GM19023 (cell line): ENCODE measurements at regions not wholly inside any gene's neighbourhood (a gene's known extent, or its start where the extent isn't known, plus 50 kb on each side); places are given as distances from the start of the nearest gene placed in this dataset.

Experiments
- ATAC-seq: cut with Tn5 transposase; IDR thresholded peaks from one replicate; pipeline ENCODE4 v1.9.1; 2021; ENCODE audit warnings: mild to moderate bottlenecking, moderate library complexity; ENCODE audit not compliant: unreplicated experiment

DNA sequence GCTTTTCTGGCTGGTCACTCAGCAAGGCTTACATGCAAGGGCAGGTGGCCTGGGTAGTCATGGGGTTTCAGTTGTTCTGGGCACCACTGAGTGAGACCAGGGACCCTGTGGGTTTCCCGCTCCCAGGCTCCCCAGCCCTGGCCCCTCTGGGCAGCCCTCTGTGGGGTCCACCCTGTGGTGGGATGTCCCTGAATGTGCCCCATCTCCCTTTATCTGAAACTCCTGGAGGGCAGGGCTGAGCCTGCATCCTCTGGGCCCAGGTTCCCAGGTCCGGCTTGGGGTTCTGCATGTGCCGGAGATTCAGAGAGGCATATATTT is 1041.0 kb downstream of the BRD1 start:
- ATAC-seq: no peak

DNA sequence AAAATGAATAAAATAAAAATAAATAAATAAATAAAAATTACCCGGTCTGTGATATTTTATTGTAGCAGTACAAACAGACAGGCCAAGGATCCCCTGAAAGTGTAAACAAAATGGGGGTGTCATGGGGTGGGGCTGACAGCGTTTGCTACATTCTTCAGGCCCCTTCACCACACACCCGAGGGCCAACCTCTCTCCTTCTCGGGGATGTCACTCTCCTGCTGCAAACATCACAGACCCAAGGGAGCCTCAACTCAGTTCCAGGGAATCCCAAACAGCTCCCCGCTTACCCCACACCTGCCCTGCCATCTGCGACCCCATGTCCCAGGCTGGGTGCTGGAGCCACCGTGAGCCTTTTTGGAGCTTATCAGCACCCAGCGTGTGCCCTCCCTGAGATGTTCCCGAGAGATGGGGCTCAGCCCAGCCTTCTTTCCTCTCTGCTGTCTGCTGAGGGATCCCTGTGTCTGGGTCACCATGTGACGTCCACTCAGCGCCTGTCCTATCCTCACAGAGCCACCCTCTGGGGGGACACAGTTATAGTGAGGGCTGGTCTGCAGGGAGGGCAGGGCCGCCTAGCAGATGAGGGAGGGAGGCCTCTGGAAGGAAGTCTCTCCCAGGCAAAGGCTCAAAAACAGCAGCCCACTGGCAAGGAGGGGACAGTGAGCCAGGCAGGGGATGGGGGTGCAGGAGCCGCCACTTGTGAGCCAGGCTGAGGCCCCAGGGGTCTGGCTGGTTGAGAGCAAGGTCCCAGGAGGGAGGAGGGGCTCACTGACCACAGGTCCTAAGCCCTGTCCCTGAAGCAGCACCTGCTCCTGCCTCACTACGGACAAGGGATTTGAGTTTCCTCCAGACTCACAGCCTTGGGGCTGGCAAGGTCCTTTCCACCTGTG is 1041.6 kb downstream of the BRD1 start:
- no peak for ATAC-seq

DNA sequence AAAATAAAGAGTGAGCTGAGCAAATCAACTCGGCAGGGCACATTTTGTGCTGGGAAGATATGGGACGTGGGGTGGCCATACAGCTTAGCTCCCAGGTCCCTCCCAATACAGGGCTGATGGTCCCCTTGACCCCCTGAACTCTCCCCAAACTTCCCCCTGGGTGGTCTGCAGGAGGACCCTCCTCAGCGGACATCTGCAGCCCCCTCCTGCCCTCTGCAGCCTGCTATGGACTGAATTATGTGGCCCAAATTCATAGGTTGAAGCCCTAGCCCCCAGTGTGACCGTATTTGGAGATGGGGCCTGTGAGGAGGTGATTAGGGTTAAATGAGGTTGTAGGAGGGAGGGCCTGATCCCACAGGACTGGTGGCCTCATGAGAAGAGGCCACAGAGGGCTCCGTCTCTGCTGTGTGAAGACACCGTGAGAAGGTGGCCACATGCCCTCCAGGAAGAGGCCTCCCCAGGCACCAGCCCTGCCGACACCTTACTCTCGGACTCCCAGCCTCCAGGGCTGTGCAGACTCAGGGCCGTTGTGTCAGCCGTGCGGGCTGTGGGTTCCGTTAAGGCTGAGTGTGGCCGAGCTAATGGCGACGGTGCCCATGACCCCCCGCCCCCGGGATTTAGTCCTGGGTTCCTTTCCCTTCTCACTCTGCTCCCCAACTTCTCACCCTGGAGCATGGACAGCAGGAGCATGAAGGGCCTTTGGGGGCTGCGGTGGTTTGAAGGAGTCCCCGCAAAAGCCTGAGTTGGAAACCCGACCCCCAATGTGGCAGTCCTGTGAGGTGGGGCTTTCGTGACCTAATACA is 1042.8 kb downstream of the BRD1 start:
- ATAC-seq: no peak

DNA sequence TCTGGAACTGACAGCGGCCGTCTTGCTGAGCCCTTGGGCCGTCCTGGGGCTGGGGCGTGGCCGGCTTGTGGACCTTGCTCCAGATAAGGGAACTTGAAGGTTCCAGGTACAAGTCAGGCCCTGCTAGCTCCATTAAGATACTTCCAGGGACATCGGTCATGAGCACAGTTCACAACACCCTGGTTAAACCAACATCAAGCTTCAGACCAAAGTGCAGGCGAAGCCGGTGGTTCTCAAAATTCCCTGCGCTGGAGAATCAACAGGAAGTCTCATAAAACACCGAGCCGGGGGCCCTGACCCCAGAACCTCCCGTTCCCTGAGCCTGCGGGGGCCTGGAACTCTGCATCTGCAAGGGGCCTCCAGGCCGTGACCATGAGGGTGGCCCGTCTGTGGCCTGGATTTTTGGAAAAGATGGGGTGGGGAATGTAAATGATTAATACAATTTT is 1043.8 kb downstream of the BRD1 start:
- no peak for ATAC-seq

DNA sequence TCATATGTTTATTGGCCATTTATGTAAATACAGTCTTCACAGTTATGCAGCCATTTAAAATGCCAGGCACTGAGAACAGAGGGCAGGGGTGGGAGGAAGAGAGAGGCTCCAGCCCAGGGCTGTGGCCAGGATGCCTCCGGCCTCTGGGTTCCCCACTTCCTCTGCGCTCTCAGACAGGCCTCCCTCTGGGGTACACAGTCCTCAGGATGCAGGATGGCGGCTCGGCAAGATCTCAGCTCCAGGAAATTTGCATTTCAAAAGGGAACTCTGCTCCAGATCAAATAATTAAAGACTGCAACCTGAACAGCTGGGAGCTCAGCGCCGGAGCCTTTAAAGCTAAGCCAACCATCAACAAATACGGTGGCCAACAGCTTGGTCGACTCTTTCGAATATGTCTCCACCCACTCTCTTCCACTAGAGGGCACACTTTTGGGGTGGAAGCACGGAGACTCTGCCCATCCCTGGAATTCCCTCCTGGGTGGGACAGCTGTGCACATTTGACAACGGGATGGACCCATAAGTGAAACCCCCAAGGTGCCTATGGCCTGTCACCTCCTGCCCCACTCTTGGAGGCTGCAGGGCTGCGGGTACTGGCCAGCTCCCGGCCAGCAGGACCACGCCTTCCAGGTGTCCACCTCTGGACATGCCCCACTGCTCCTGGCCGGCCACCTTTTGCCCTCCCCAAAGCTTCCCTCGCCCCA is 1044.7 kb downstream of the BRD1 start:
- ATAC-seq: no peak

DNA sequence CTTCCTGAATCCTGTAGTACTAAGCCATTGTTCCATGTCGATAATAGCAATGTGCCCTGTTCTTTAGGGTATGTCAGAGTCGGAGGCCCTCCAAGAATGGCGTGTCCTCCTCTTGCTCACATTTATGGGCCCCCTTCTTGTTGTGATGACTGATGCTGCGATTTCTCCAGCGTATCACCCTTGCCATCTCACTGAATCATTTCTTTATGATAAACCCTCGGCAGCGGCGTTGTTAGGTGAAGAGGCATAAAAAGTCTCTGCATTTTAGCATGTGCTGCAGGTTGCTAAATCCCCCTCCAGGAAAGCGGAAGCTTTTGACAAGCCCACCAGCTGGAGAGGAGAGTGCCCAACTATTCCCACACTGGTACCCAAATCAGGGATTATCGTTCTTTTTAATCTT is 1045.3 kb downstream of the BRD1 start:
- ATAC-seq: no peak

DNA sequence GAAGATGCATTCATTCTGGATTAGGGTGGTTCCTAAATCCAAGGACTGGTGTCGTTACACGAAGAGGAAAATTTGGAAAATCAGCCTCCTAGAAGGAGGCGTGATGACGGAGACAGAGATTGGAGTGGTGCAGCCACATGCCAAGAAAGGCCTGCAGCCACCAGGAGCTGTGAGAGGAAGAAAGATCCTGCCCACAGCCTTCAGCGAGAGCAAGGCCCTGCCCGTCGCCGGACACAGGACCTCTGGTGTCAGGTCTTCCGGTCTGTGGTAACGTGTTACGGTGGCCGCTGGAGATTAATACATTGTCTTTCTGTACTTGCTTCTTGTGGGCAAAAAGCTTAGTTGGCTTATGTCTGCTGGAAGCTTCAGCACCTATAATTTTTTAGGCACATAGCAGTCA is 1045.8 kb downstream of the BRD1 start:
- no peak for ATAC-seq

DNA sequence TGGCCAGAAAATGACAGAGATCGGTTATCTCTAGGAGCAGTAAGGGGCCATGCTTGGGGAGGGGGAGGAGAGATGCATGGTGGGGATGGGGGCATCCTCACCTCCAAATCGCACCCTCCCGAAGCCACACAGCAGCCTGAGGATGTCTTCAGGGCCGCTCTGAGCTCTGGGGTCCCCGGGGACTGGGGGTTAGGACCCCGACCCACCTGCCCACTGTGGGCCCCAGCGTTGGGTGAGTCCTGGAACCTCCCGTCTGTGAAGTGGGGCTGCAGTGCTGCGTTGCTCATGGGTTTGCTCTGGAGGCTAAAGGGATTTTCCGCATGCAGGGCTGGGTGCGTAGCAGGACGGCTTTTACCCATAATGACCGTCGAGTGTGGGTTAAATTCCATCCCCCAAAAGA is 1046.3 kb downstream of the BRD1 start:
- no peak for ATAC-seq

DNA sequence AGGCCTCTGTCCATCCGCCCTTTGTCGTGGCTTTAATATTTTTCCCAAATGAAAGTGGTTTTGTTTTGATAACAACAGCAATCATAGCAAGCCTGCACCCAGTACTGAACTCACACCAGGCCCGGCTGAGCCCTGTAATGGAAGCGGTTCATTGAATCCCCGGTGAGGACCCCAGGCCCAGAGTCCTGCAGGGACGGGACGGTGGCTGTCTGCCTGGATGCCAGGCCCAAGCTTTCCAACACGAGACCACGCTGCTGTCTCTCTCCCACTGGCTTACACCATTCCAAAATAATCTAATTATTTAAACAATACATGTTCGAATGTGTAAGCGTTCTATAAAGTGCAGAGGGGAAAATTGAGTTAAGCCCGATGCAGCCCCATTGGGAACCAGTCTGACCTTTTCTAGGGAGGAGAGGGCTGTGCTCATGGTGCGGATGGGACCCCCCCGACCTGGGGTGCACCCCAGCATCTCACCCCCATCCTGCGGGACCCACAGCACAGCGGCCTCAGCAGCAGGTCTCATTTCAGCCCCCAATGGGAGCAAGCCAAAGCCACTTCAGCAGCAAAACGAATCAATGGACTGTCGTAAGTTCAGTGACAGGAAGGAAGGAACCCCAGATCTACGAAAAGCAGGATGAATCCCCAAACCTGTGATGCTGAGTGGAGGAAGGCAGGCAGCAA is 1046.9 kb downstream of the BRD1 start:
- no peak for ATAC-seq

DNA sequence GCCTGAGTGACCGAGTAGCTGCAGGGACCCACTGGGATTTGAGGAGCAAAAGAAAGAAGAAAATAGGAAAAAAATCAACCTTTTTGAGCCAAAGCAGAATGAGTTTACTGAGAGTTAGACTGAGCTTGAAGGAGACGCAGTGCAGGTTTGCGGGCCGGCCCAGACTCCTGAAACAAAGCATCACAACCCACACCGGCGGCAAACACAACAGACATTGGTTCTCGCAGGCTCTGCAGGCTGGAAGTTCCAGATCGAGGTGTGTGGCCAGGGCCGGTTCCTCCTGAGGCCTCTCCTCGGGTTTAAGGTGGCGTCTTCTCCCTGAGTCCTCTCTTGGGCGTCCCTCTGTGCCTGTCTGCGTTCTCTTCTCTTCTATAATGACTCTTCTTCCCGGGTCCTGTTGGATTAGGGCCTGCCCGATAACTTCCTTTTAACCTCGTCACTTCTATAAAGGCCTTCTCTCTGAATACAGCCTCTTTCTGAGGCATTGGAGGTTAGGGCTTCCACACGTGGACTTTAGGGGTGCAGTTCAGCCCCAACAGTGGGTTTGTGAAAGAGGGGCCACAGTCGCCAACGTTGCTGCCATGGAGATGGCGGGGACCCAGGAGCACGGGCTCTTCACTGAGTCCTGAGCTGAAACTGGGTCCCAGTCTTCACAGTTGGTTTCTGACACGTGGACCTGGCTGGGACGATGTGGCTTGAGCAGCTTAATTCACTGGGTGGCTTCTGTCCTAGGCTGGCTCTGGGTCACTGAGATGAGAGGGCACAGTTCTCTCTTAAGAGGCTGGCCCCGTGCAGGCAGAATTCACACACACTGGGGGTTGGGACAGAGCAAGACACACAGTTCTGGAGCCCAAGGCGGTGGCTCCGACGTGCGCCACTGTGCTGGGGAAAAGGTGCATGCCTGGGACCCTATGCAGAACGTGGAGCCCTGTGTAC is 1047.7 kb downstream of the BRD1 start:
- no peak for ATAC-seq

DNA sequence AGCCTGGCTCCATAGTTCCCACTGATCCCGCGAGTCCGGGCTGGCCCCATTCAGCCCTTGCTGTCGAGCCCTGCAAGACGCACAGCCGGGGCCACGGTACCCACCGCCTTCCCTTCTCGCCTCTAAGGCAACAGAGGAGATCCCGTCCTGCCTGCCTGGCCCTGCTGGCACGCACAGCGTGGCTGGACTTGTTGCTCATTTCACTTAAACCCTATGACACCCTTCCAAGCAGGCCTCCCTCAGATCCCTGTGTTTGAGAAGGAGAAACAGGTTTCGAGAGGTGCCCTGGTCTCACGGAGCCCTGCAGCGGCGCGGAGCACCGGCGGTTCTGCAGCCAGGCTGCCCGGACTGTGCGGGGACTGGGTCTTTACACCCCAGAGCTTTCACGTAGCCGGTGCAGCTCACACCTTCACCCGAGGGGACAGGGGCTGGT is 1048.4 kb downstream of the BRD1 start:
- ATAC-seq: no peak

DNA sequence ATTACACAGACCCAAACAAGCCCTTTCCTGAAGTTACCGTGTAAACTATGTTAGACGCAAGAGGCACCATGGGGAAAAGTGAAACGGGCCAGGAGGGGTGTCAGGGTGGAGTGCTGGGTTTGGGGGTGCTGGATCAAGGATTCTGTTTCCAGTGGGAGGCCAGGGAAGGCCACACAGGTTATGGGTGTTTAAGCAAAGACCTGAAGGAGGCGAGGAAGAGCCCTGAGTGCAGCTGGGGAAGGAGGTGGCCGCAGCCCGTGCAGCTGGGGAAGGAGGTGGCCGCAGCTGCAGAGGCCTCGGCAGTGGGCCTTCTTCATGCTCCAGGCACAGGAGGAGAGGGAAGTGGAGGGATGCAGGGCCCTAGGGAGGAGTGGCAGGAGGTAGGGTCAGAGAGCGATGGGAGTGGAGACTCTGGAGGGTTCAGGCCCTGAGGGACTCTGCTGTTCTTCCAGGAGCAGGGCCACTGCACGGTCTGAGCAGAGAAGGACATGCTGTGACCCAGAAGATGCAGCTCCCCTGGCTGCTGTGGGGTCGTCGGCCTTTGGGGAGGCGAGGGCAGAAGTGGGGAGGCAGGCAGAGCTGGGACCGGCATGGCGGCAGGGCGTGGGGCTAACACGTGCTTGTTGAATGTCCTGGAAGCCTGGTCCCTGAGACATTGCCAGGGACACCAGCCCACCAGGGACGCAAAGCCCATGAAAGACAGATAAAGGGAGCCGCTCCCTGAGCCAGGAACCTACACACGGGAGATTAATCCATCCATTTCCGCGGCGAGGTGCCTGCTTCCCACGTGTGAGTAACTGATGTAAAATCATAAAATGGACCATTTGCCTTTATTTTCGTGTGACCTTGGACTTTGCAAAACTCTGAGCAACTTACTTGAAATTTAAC is 1049.1 kb downstream of the BRD1 start:
- no peak for ATAC-seq

DNA sequence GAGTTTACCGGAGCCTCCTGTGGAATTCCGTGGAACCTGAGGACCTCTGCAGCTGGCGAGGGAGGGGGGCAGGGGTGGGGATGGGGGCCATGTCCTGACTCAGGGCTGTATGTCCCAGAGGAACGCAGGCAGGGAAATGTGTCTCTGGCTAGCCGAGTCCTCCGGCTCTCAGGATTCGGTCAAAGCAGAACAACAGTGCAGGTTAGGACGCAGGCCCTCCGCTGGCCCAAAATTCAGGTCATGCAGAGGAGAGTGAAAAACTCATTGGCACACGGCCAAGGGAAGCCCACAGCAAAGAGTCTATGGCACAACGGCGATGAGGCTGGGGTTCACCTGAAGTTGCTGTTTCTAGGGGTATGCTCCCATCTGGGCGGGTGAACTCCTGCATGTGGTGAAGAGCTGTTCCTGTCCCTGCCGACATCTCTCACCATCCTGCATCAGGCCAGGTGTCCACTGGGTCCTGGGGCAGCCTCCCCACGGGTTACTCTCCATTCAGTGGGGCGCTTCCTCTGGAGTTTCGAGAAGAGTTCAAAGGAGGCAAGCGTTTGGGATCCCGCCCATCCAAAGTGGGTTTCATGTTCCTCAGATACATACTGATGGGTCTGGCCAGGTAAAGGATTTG is 1055.3 kb downstream of the BRD1 start:
- ATAC-seq: no peak

DNA sequence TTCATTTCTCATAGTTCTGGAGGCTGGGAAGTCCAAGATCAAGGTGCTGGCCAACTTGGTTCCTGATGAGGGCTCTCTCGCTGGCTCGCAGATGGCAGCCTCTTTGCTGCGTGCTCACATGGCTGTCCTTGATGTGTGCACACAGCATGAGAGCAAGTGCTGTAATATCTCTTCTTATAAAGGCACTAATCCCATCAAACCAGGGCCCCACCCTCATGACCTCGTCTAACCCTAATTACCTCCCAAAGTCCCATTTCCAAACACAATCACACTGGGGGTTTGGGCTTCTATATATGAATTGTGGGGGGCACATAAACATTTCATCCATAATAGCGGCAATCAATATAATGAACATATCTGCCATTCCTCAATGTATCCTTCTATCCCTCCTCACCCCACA is 1062.1 kb downstream of the BRD1 start:
- no peak for ATAC-seq

DNA sequence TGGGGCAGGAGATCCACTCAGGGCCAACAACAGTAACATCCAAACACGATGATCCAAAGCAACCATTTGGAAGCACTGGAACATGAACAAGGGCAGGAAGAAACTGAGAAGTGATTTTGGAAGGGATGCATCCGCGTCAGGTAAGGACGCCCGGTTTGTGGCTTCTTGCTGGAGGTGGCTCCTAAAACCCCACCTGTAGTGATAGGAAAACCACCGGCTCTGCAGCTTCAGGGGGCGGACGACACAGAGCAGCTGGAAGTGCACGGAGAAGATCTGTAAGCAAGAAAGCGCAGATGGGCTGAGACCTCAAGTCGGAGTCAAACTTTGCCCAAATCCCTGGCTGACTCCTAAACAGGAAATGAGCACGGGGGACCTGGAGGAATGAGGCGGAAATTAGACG is 1066.1 kb downstream of the BRD1 start:
- no peak for ATAC-seq

DNA sequence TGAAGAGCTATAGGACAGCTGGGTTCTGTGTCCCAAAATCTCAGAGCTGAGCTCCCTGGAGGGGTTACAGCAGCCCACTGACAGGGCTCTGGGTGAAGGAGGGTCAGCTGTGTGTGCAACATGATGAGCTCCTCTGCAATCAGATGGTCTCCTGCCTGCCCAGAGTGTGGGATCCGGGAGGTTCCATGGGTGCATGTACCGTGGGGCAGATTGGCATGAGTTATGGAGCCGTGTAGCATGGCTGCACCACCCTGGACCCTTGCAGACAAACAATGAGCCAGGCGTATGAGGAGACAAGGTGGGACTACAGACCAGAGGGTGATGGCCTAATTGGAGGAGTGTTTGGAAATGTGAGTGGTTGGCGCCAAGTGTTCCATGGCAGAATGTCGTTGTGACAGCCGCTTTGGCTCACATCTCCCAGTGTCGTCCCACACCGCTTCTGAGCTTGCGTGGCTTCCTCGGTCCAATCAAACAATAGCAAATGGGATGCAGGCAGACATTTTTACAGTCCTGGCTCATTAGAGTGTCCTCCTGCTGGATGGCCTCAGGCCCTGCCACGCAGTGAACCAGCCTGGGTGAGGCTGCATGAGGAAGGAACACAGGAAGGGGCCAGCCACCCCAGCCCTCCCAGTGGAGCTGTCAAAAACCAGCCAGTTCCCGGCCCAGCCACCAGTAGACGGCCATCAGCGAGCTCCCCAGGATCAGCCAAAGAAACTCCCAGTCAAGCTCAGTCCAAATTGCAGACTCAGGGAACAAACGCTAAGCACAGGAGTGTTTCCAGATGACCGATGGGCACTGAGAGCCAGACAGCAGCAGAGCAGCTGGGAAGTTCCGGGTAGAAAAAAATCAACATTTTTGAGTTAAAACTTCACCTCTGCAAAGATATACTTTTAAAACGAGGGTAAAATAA is 1066.9 kb downstream of the BRD1 start:
- no peak for ATAC-seq
